ENCODE measurements at regions not wholly inside any gene's neighbourhood (a gene's known extent, or its start where the extent isn't known, plus 50 kb on each side); places are given as distances from the start of the nearest gene placed in this dataset.

DNA sequence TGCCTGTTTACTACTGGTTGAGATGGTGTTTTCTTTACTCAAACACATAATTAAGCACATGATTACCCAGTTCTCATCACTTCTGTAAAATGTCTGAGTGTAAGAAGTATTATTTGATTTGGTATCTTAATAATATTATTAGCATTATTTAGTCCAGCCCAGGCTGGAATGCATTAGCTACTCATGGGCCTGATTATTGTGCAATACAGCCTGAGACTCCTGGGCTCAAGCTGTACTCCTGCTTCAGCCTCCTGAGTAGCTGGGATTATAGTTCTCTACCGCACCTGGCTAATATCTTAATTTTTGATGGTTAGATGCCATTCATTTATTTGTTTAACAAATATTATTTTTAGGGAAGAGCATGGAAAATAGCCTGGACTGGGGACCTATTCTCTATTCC lies 197.6 kb upstream of the MC4R start:
- FAIRE-seq = no peak

More for the DNA sequence above, 197.6 kb upstream of the MC4R start:
- Histone ChIP-seq H4K8ac (ENCODE audit: extremely low read depth, insufficient read depth, low read length) (no peak overlapping the region; the same call in 1 of the 2 replicates), H3K4ac (replicated peaks; ENCODE audit: insufficient read length, low read depth, low read length) (no peak overlapping the region), H3K4me3 (ENCODE audit: extremely low read depth in 1 of 4, insufficient read depth in 2 of 4, low read depth in 3 of 4, low read length in 4 of 4) (no peak overlapping the region), H3K14ac (ENCODE audit: insufficient read length) (no peak overlapping the region), H3K9ac (replicated peaks in 1 of 4; ENCODE audit: extremely low read depth in 1 of 4, low read depth in 3 of 4, low read length in 3 of 4) (no peak overlapping the region), H2BK5ac (ENCODE audit: low read depth, low read length) (no peak overlapping the region), H2BK20ac (ENCODE audit: low read length) (no peak overlapping the region), H3K23me2 (ENCODE audit: low read depth, low read length) (no peaks in the 10 kb centered on the region), H2AK5ac (ENCODE audit: low read depth, low read length) (no peak overlapping the region), H3K56ac (replicated peaks; ENCODE audit: insufficient read length, low read depth, low read length) (no peak overlapping the region), H3K79me1 (ENCODE audit: low read depth, low read length) (no peaks in the 10 kb centered on the region), H4K5ac (ENCODE audit: insufficient read length, low read depth, low read length) (no peak overlapping the region), H3K23ac (ENCODE audit: insufficient read length) (no peak overlapping the region), H4K20me1 (replicated peaks in 1 of 2; ENCODE audit: control insufficient read depth in 1 of 2, insufficient read depth in 2 of 2, low read length in 2 of 2) (no peaks in the 10 kb centered on the region), H2AFZ (ENCODE audit: low read length) (no peak overlapping the region), H2BK120ac (replicated peaks; ENCODE audit: low read depth, low read length) (no peak overlapping the region), H4K91ac (replicated peaks; ENCODE audit: insufficient read length, low read length) (no peak overlapping the region), H2BK15ac (ENCODE audit: low read length) (no peak overlapping the region), H2BK12ac (ENCODE audit: low read depth, low read length) (no peak overlapping the region), H3K9me3 (ENCODE audit: insufficient read depth in 2 of 2, low read depth in 1 of 2, low read length in 1 of 2) (no peaks in the 10 kb centered on the region), H3K27ac (ENCODE audit: low read depth, low read length) (no peak overlapping the region), H3K27me3 (replicated peaks in 1 of 4; ENCODE audit: control insufficient read depth in 3 of 4, extremely low read depth in 1 of 4, insufficient read depth in 3 of 4, low read length in 3 of 4) (no peaks in the 10 kb centered on the region), H3K4me1 (replicated peaks in 1 of 4; ENCODE audit: control insufficient read depth in 3 of 4, insufficient read depth in 4 of 4, low read length in 3 of 4) (no peaks in the 10 kb centered on the region), H3K79me2 (ENCODE audit: control insufficient read depth in 1 of 2, insufficient read depth in 2 of 2, low read length in 2 of 2) (no peaks in the 10 kb centered on the region), H3K4me2 (ENCODE audit: insufficient read depth in 1 of 2, low read depth in 2 of 2, low read length in 2 of 2) (no peak overlapping the region), H3K18ac (ENCODE audit: extremely low read depth, low read length) (no peak overlapping the region), H3K36me3 (ENCODE audit: control insufficient read depth in 2 of 4, insufficient read depth in 4 of 4, low read length in 3 of 4) (no peaks in the 10 kb centered on the region)
- 87% methylated on average over 1 of the region's 1 CpG; no CpG with 5 or more reads in 1 of the 2 experiments for WGBS, 2 experiments (ENCODE audit: extremely low coverage in 1 of 2, insufficient coverage in 1 of 2, insufficient read length in 1 of 2, insufficient replicate concordance in 2 of 2, low coverage in 1 of 2, low lambda C conversion rate in 2 of 2, missing lambda C conversion rate in 1 of 2)
- TF ChIP-seq CEBPB (IDR thresholded peaks at IDR 0.05; ENCODE audit: low read depth, low read length) (peak; percentile 59; the same call in 1 of the 2 replicates), TAF7 (optimal IDR thresholded peaks at IDR 0.05; ENCODE audit: borderline replicate concordance, low read depth, low read length) (no peak)
- ChIA-PET POLR2A (ENCODE audit: partially characterized antibody) (no interaction called here), CTCF (ENCODE audit: partially characterized antibody) (interaction anchor here (1.2 kb wide), 1 partner anchor 575 kb away, joined by 3 read pairs; no protein-coding TSS in a partner anchor)
- DNase-seq (ENCODE audit: low read depth in 1 of 2, low spot score in 2 of 2) = no peak

Data from H1 (cell line).